ENCODE measurements at regions not wholly inside any gene's neighbourhood (a gene's known extent, or its start where the extent isn't known, plus 50 kb on each side); places are given as distances from the start of the nearest gene placed in this dataset.

DNA sequence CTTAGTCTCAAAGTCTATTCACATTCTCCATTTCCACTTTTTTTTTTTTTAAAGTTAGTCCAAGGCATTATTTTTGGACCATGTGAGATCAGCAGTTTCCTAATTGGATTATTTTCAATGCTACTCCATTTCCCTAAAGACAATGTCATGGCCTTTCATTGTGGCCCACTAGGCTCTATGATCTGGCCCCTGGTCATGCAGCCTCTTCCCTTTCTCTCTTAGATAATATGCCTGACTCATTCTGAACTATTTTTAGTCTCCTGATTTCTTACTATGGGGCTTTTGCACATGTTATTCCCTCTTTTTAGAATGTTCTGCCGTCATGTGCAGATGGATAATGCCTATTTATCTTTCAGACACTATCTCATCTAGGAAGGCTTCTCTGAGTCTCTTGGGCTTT is 157.3 kb downstream of the TMA16 start:
- Histone ChIP-seq H2BK12ac (ENCODE audit: insufficient read length, low read depth, low read length) (no peak overlapping the region), H4K5ac (ENCODE audit: insufficient read length, low read depth, low read length) (no peak overlapping the region), H3K9me3 (ENCODE audit: control insufficient read depth, low read depth, low read length) (no peaks in the 10 kb centered on the region), H4K8ac (replicated peaks; ENCODE audit: insufficient read length, low read depth, low read length) (no peak overlapping the region), H3K23ac (ENCODE audit: insufficient read length, low read depth, low read length) (no peak overlapping the region), H3K4me1 (ENCODE audit: insufficient read depth, low read length) (no peaks in the 10 kb centered on the region), H2BK5ac (ENCODE audit: insufficient read length, low read length) (no peak overlapping the region), H3K4ac (ENCODE audit: low read depth, low read length) (no peak overlapping the region), H2BK15ac (ENCODE audit: low read depth, low read length) (no peak overlapping the region), H2BK120ac (ENCODE audit: low read depth, low read length, poor library complexity, severe bottlenecking) (no peak overlapping the region), H3K14ac (ENCODE audit: insufficient read depth, low read length) (no peak overlapping the region), H3K27me3 (ENCODE audit: insufficient read depth, low read length) (no peaks in the 10 kb centered on the region), H2AK5ac (ENCODE audit: insufficient read length, low read length) (no peak overlapping the region), H2AFZ (ENCODE audit: low read length) (no peak overlapping the region), H3K79me1 (ENCODE audit: insufficient read depth, low read depth, low read length, poor library complexity, severe bottlenecking) (no peaks in the 10 kb centered on the region), H3K27ac (ENCODE audit: insufficient read length, low read depth, low read length) (no peak overlapping the region), H3K4me2 (ENCODE audit: insufficient read depth, insufficient read length, low read length) (no peak overlapping the region), H3K23me2 (ENCODE audit: insufficient read length, low read depth, low read length, poor library complexity, severe bottlenecking) (no peaks in the 10 kb centered on the region), H3T11ph (ENCODE audit: low read length) (no peak overlapping the region), H3K56ac (ENCODE audit: insufficient read length, low read depth, low read length) (no peak overlapping the region), H3K9ac (ENCODE audit: extremely low read depth, insufficient read length, low read length) (no peak overlapping the region), H4K20me1 (ENCODE audit: control insufficient read depth, insufficient read depth, insufficient read length) (no peaks in the 10 kb centered on the region), H3K79me2 (ENCODE audit: insufficient read depth, low read length) (no peaks in the 10 kb centered on the region), H3K18ac (ENCODE audit: insufficient read length, low read depth, low read length) (no peak overlapping the region), H2BK20ac (ENCODE audit: low read depth, low read length, poor library complexity, severe bottlenecking) (no peak overlapping the region), H4K91ac (ENCODE audit: insufficient read length, low read depth, low read length) (no peak overlapping the region)
- Mint-ChIP-seq H3K36me3 (ENCODE audit: insufficient read depth in 1 of 3, low read depth in 3 of 3) (peaks cover 0 to under 1% (median 0%) of the 10 kb centered on the region in 3 experiments; a peak in 1 of 7 replicates), H3K27ac (no peak overlapping the region), H3K9me3 (peaks cover 0 to 2% of the 10 kb centered on the region in 2 experiments; a peak in 1 of 5 replicates), H3K4me1 (peaks cover 0 to 6% of the 10 kb centered on the region in 2 experiments), H3K27me3 (ENCODE audit: low read depth) (no peaks in the 10 kb centered on the region), H3K4me3 (no peak overlapping the region)
- TF ChIP-seq, protein P1, sequence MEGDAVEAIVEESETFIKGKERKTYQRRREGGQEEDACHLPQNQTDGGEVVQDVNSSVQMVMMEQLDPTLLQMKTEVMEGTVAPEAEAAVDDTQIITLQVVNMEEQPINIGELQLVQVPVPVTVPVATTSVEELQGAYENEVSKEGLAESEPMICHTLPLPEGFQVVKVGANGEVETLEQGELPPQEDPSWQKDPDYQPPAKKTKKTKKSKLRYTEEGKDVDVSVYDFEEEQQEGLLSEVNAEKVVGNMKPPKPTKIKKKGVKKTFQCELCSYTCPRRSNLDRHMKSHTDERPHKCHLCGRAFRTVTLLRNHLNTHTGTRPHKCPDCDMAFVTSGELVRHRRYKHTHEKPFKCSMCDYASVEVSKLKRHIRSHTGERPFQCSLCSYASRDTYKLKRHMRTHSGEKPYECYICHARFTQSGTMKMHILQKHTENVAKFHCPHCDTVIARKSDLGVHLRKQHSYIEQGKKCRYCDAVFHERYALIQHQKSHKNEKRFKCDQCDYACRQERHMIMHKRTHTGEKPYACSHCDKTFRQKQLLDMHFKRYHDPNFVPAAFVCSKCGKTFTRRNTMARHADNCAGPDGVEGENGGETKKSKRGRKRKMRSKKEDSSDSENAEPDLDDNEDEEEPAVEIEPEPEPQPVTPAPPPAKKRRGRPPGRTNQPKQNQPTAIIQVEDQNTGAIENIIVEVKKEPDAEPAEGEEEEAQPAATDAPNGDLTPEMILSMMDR (conservative IDR thresholded peaks at IDR 0.05) = no peak
- DNase-seq = no peak
- no CpG with 5 or more reads among the region's 1 CpG for WGBS (ENCODE audit: extremely low coverage, insufficient read length, low lambda C conversion rate)
